ENCODE measurements at regions not wholly inside any gene's neighbourhood (a gene's known extent, or its start where the extent isn't known, plus 50 kb on each side); places are given as distances from the start of the nearest gene placed in this dataset.

DNA sequence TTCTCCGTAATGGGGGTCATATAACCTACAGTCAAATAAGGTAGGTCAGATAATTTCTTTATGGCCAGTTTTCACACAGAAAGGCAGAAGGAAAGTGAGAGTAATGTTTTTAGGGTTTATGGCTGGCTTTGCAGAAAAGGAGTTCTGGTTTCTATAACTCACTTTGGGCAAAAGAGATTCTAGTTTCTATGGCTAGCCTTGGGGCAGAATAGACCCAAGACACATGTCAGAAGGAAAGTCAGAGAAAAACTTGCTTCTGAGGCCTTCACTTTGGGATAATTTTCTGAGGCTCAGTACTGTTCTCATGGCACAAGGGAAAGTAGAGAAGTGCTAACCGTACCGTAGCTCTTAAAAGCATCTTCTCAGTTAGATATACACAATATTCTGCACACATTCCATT lies 1145.3 kb downstream of the EFNA5 start:
- no peak for DNase-seq (ENCODE audit: low read depth in 1 of 2, low spot score in 1 of 2)
- Histone ChIP-seq H3K36me3 (no peaks in the 10 kb centered on the region), H3K4me1 (ENCODE audit: low read depth) (no peaks in the 10 kb centered on the region), H3K27ac (no peak overlapping the region), H3K9me3 (ENCODE audit: low read depth) (no peaks in the 10 kb centered on the region), H3K27me3 (no peaks in the 10 kb centered on the region), H3K4me3 (no peak overlapping the region)
- TF ChIP-seq, protein P1, sequence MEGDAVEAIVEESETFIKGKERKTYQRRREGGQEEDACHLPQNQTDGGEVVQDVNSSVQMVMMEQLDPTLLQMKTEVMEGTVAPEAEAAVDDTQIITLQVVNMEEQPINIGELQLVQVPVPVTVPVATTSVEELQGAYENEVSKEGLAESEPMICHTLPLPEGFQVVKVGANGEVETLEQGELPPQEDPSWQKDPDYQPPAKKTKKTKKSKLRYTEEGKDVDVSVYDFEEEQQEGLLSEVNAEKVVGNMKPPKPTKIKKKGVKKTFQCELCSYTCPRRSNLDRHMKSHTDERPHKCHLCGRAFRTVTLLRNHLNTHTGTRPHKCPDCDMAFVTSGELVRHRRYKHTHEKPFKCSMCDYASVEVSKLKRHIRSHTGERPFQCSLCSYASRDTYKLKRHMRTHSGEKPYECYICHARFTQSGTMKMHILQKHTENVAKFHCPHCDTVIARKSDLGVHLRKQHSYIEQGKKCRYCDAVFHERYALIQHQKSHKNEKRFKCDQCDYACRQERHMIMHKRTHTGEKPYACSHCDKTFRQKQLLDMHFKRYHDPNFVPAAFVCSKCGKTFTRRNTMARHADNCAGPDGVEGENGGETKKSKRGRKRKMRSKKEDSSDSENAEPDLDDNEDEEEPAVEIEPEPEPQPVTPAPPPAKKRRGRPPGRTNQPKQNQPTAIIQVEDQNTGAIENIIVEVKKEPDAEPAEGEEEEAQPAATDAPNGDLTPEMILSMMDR (IDR thresholded peaks at IDR 0.05; ENCODE audit: low read depth, low read length) = no peak

DNA sequence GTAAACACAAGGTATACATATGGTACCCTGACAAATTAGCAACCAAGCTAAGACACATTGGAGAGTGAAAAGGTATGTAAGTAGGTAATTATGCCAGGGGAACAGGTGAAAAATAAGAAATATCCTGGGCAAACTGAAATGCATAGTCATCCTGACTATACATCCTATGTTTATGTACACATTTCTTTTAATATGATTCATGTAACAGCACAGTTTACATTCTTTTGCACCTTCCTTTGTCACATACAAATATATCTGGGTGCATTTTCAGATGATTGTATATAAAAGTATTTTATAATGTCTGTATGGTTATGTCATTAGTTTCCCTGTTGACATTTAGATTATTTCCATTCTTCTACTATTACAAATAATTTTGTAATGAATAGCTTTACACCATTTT lies 1146.9 kb downstream of the EFNA5 start:
- Histone ChIP-seq H3K4me1 (ENCODE audit: low read depth) (no peaks in the 10 kb centered on the region), H3K36me3 (no peaks in the 10 kb centered on the region), H3K9me3 (ENCODE audit: low read depth) (no peaks in the 10 kb centered on the region), H3K27ac (no peak overlapping the region), H3K27me3 (no peaks in the 10 kb centered on the region), H3K4me3 (no peak overlapping the region)
- no peak for DNase-seq (ENCODE audit: low read depth in 1 of 2, low spot score in 1 of 2)
- TF ChIP-seq, protein P1 (IDR thresholded peaks at IDR 0.05; ENCODE audit: low read depth, low read length) = no peak

DNA sequence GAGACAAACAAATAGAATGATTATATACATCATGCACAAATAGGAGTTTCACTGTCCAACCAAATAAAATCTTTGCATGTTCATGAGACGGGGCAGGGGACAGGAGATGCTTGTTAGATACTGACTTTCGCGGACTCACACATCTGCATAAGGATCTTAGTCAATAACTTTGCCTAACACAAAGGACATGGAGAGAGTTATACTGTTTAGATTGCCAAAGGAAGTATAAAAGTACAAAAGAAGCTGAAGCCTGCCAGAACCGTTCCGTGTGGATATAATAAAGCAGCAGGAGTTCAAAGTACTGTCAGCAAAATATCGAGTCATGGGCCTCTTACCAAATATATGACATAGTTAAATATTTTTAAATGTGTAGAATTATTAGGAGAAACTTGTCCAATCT lies 1148.4 kb downstream of the EFNA5 start:
- Histone ChIP-seq H3K9me3 (ENCODE audit: low read depth) (no peaks in the 10 kb centered on the region), H3K4me1 (ENCODE audit: low read depth) (no peaks in the 10 kb centered on the region), H3K27ac (no peak overlapping the region), H3K36me3 (no peaks in the 10 kb centered on the region), H3K27me3 (no peaks in the 10 kb centered on the region), H3K4me3 (no peak overlapping the region)
- TF ChIP-seq, protein P1 (IDR thresholded peaks at IDR 0.05; ENCODE audit: low read depth, low read length) = no peak
- DNase-seq (ENCODE audit: low read depth in 1 of 2, low spot score in 1 of 2) = no peak

DNA sequence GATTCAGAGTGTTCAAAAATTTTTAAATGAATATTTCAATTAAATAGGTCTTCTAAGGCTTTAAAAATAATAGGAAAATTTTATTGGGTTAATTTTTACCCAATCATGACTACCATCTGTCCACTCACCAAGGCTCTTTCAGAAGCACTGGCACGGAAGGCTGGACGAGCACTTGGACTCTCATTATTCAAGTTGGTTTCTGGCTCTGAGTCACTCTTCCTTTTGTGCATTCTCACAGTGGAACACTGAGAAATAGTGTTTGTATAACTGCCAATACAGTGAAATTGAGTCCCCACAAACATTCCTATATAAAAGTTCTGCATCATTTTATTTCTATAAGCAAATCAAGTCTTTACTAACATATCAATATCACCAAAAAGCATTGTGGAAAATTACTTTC lies 1149.0 kb downstream of the EFNA5 start:
- no peaks in the 10 kb centered on the region for H3K9me3 ChIP-seq (ENCODE audit: low read depth)
- peak in 1 of 2 donors; percentile 13 for DNase-seq (ENCODE audit: low read depth in 1 of 2, low spot score in 1 of 2)
- TF ChIP-seq, protein P1 (IDR thresholded peaks at IDR 0.05; ENCODE audit: low read depth, low read length) = no peak
- no peaks in the 10 kb centered on the region for H3K36me3 ChIP-seq
- no peaks in the 10 kb centered on the region for H3K4me1 ChIP-seq (ENCODE audit: low read depth)
- no peak overlapping the region for H3K4me3 ChIP-seq
- no peaks in the 10 kb centered on the region for H3K27me3 ChIP-seq
- H3K27ac ChIP-seq = no peak overlapping the region

DNA sequence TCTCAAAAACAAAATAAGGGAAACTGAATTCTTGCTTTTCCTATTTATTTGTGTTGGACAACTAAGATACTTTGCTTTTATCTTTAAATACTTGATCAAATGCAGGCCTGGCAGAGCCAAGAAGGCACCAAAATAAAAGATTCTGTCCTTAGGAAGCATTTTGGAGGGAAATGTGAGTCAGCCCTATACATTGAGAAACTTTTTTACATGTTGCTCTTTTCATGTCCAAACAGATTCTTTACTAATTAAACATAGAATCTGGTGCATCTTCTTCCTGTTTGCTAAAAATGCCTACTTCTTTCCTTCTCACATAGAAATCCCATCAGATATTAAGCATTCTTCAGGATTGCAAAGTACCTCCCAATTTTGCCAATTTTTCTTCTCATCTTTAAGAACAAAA lies 1160.4 kb downstream of the EFNA5 start:
- H3K4me3 ChIP-seq = no peak overlapping the region

More for the DNA sequence above, 1160.4 kb downstream of the EFNA5 start:
- Histone ChIP-seq H3K9me3 (ENCODE audit: low read depth) (no peaks in the 10 kb centered on the region), H3K27me3 (no peaks in the 10 kb centered on the region), H3K27ac (no peak overlapping the region), H3K4me1 (ENCODE audit: low read depth) (no peaks in the 10 kb centered on the region), H3K36me3 (no peaks in the 10 kb centered on the region)
- no peak for DNase-seq (ENCODE audit: low read depth in 1 of 2, low spot score in 1 of 2)
- TF ChIP-seq, protein P1 (IDR thresholded peaks at IDR 0.05; ENCODE audit: low read depth, low read length) = no peak
